DOHH2 (cell line): ENCODE measurements at regions not wholly inside any gene's neighbourhood (a gene's known extent, or its start where the extent isn't known, plus 50 kb on each side); places are given as distances from the start of the nearest gene placed in this dataset.

Experiments
- H3F3A ChIP-seq: fragments of 200-600 bp; sonication (generic), shearing (Covaris generic); 2 replicates; pipeline ENCODE4 v1.6.0; 2016; ENCODE audit warnings: antibody characterized with exemption, mild to moderate bottlenecking; ENCODE audit not compliant: control insufficient read depth, insufficient read depth
- H3K27ac ChIP-seq: fragments of 200-600 bp; sonication (generic); 2 replicates; pipeline ENCODE4 v1.5.1; 2014; ENCODE audit warnings: low read depth, mild to moderate bottlenecking, low read length, moderate library complexity
- H3K27me3 ChIP-seq: fragments of 200-600 bp; sonication (generic); 2 replicates; pipeline ENCODE4 v1.6.1; 2014; ENCODE audit warnings: mild to moderate bottlenecking, low read length, mixed read lengths; ENCODE audit not compliant: control insufficient read depth
- H3K36me3 ChIP-seq: fragments of 200-600 bp; sonication (generic); 2 replicates; pipeline ENCODE4 v1.6.1; 2014; ENCODE audit warnings: mild to moderate bottlenecking, low read length, moderate library complexity, mixed read lengths; ENCODE audit not compliant: control insufficient read depth
- H3K4me1 ChIP-seq: fragments of 200-600 bp; sonication (generic); 2 replicates; pipeline ENCODE4 v1.6.1; 2014; ENCODE audit warnings: mild to moderate bottlenecking, low read length, mixed read lengths; ENCODE audit not compliant: control insufficient read depth
- H3K4me2 ChIP-seq: fragments of 200-600 bp; sonication (generic); 2 replicates; pipeline ENCODE4 v1.6.0; 2014; ENCODE audit warnings: mild to moderate bottlenecking, low read length, moderate library complexity
- H3K4me3 ChIP-seq: fragments of 200-600 bp; sonication (generic); 2 replicates; pipeline ENCODE4 v1.5.1; 2014; ENCODE audit warnings: mild to moderate bottlenecking, low read length, mixed read lengths
- H3K79me2 ChIP-seq: fragments of 200-600 bp; sonication (generic); 2 replicates; pipeline ENCODE4 v1.6.1; 2014; ENCODE audit warnings: mild to moderate bottlenecking, low read length, mixed read lengths; ENCODE audit not compliant: control insufficient read depth
- H3K9me2 ChIP-seq: fragments of 200-600 bp; sonication (generic); replicated peaks from 2 replicates; pipeline ENCODE4 v1.6.1; 2014; ENCODE audit warnings: mild to moderate bottlenecking, low read length, mixed read lengths; ENCODE audit not compliant: control insufficient read depth
- H3K9me3 ChIP-seq: fragments of 200-600 bp; sonication (generic); 2 replicates; pipeline ENCODE4 v1.6.1; 2014; ENCODE audit warnings: antibody characterized with exemption, low read length, mixed read lengths; ENCODE audit not compliant: control insufficient read depth, insufficient read depth
- H4K20me1 ChIP-seq: fragments of 200-600 bp; sonication (generic); 2 replicates; pipeline ENCODE4 v1.6.0; 2014; ENCODE audit warnings: low read depth, mild to moderate bottlenecking, antibody characterized with exemption, low read length, moderate library complexity; ENCODE audit not compliant: control insufficient read depth, insufficient read depth
- CTCF ChIP-seq: fragments of 200-600 bp; sonication (generic); IDR thresholded peaks from one replicate; pipeline ENCODE4 v1.5.1; 2014; ENCODE audit warnings: antibody characterized with exemption, mild to moderate bottlenecking, low read depth, low read length; ENCODE audit not compliant: poor library complexity, severe bottlenecking
- EZH2phosphoT487 ChIP-seq: fragments of 200-600 bp; sonication (generic); IDR thresholded peaks from 2 replicates; pipeline ENCODE4 v1.6.1; 2017; ENCODE audit warnings: borderline replicate concordance, mild to moderate bottlenecking, antibody characterized with exemption, low read length, moderate library complexity, mixed read lengths

DNA sequence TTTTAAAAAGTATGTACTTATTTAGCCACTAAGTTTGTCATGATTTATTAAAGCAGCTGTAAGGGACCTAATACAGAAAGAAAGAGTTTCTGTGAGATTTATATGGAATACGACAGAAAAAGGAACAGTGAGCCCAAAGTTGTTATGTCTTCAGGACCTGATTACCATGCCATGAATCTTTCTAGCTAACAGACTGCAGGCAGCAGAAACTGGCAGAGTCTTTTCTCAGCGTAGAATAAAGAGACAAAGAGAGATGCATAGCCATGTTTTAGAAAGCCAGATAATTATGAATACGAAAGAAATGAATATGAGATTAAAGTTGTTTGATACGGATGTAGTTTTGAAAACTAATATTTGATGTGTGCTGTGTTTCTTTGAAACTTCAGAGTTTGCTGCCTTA lies 624.1 kb upstream of the ADGRB3 start:
- no peaks in the 10 kb centered on the region for H3K27me3 ChIP-seq
- no peaks in the 10 kb centered on the region for H3F3A ChIP-seq
- TF ChIP-seq CTCF (no peak), EZH2phosphoT487 (no peak)
- no peaks in the 10 kb centered on the region; the same call in 1 of the 2 replicates for H3K9me3 ChIP-seq
- H3K79me2 ChIP-seq = no peaks in the 10 kb centered on the region
- no peaks in the 10 kb centered on the region for H3K36me3 ChIP-seq
- H3K4me3 ChIP-seq = no peak overlapping the region
- H3K4me1 ChIP-seq = no peaks in the 10 kb centered on the region
- H3K27ac ChIP-seq = no peak overlapping the region
- H3K4me2 ChIP-seq = no peak overlapping the region
- H4K20me1 ChIP-seq = no peaks in the 10 kb centered on the region
- no peaks in the 10 kb centered on the region for H3K9me2 ChIP-seq

- no peak overlapping the region for H3K4me2 ChIP-seq
- TF ChIP-seq EZH2phosphoT487 (no peak), CTCF (no peak)
- no peaks in the 10 kb centered on the region for H3K36me3 ChIP-seq
- H3K9me2 ChIP-seq = no peaks in the 10 kb centered on the region
- H3K79me2 ChIP-seq = no peaks in the 10 kb centered on the region
- H3K27ac ChIP-seq = no peak overlapping the region
- no peak overlapping the region for H3K4me3 ChIP-seq
- H3K27me3 ChIP-seq = no peaks in the 10 kb centered on the region
- H3F3A ChIP-seq = no peaks in the 10 kb centered on the region
- H3K4me1 ChIP-seq = no peaks in the 10 kb centered on the region
- no peaks in the 10 kb centered on the region; the same call in 1 of the 2 replicates for H3K9me3 ChIP-seq
- no peaks in the 10 kb centered on the region for H4K20me1 ChIP-seq
Measured at GRCh38 chr6:68008445-68008844, 626.6 kb upstream of the ADGRB3 start.

- no peaks in the 10 kb centered on the region for H3K9me2 ChIP-seq
- H3K36me3 ChIP-seq = no peaks in the 10 kb centered on the region
- no peaks in the 10 kb centered on the region for H3F3A ChIP-seq
- no peaks in the 10 kb centered on the region for H3K4me1 ChIP-seq
- H4K20me1 ChIP-seq = no peaks in the 10 kb centered on the region
- H3K79me2 ChIP-seq = no peaks in the 10 kb centered on the region
- H3K9me3 ChIP-seq = no peaks in the 10 kb centered on the region; the same call in 1 of the 2 replicates
- no peak overlapping the region for H3K4me3 ChIP-seq
- H3K4me2 ChIP-seq = no peak overlapping the region
- H3K27me3 ChIP-seq = no peaks in the 10 kb centered on the region
- no peak overlapping the region for H3K27ac ChIP-seq
- TF ChIP-seq CTCF (no peak), EZH2phosphoT487 (no peak)
Measured at GRCh38 chr6:68007717-68008116, 627.4 kb upstream of the ADGRB3 start.
